RCC 7860 (cell line): ENCODE measurements at regions not wholly inside any gene's neighbourhood (a gene's known extent, or its start where the extent isn't known, plus 50 kb on each side); places are given as distances from the start of the nearest gene placed in this dataset.
"Not testable (repeated sequence)": the region's sequence is repeated elsewhere in the genome, so short reads cannot be mapped to it uniquely, and the experiment has no call there.

Experiments
- DNase-seq: peaks from one replicate; pipeline ENCODE4 v3.0.0-alpha.2; 2015; ENCODE audit warnings: low spot score
- FAIRE-seq: peaks from 2 replicates; lab custom pipeline; 2012; peaks lifted over from hg19 to GRCh38; lab: Jason Lieb, UNC

DNA sequence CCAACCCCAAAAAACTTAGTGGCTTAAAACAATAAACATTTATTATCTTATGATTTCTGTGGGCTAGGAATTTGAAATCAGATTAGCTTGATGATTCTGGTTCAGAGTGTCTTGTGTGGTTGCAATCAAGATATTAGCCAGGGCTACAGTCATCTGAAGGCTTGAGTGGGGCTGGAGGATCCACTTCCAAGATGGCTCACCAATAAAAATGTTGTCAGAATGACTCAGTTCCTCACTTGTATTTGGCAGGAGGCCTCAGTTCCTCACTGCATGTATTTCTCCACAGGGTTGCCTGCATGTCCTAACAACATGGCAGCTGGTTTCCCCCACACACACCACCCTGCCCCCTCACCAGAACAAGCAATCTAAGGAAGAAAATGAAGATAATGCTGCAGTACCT, 98.2 kb upstream of the NIPBL start:
- DNase-seq, result no peak
- FAIRE-seq, result no peak

DNA sequence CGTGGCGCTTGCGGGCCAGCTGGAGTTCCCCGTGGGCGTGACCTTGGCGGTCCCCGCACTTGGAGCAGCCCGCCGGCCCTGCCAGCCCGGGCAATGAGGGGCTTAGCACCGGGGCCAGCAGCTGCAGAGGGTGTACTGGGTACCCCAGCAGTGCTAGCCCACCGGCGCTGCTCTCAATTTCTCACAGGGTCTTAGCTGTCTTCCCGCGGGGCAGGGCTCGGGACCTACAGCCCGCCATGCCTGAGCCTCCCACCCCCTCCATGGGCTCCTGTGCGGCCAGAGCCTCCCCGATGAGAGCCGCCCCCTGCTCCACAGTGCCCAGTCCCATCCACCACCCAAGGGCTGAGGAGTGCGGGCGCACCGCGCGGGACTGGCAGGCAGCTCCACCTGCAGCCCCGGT, 94.0 kb upstream of the NIPBL start:
- not testable (repeated sequence) for DNase-seq, FAIRE-seq

DNA sequence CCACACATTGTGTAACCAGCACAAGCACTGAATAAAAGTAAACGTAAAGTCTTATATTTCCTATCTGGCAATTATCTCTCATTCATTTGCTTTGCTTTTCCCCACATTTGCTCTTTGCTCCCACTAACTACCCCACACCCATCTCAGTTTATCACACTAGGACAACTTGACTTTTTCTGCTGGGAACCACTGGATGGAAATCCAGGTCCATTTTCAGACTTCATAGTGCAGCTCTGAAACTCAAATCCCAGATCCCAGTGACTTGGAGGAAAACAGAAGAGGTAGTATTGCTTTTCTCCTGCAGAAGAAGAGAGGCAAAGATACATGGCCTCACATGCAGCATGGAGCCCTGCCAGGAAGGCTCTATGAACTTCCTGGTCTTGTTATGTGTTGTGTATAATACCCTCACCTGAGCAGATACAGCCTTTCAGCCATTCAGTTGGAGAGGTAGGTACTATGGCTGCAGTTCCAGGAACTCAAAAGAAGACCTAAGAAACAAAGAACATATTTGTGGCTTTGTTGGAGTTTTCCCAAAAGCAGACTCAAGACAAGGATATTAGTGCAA, 90.0 kb upstream of the NIPBL start:
- DNase-seq (no peak), FAIRE-seq (no peak)

DNA sequence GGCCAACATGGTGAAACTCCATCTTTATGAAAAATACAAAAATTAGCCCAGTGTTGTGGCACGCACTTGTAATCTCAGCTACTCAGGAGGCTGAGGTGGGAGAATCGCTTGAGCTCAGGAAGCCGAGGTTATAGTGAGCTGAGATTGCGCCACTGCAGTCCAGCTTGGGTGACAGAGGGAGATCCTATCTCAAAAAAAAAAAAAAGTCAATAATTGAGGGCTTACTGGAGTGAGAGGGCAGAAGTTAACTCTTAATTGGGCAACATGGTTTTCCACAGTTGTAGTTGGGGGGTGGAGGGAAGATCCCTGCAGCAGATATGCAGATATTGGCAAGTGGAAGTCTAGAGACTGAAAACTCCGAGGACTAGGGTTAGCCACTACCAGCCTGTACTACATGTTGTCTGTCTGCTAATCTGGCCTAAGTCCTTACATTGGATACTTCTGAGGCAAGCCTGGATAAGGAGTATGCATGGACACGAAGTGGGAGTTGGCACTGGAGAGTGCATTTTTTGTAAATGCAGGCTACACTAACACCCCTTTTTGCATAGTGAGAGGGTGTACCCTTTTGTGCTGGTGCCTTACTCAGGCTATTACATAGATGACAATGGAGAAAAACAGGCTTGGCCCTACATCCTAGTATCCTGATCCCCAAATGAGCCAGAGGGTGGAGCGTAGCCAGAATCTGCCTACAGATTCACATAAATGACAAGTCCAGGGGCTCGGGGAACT, 89.0 kb upstream of the NIPBL start:
- DNase-seq (no peak), FAIRE-seq (no peak)

GRCh38 chr5:36790847-36791246, 85.7 kb upstream of the NIPBL start:
- FAIRE-seq, result no peak
- no peak for DNase-seq

DNA sequence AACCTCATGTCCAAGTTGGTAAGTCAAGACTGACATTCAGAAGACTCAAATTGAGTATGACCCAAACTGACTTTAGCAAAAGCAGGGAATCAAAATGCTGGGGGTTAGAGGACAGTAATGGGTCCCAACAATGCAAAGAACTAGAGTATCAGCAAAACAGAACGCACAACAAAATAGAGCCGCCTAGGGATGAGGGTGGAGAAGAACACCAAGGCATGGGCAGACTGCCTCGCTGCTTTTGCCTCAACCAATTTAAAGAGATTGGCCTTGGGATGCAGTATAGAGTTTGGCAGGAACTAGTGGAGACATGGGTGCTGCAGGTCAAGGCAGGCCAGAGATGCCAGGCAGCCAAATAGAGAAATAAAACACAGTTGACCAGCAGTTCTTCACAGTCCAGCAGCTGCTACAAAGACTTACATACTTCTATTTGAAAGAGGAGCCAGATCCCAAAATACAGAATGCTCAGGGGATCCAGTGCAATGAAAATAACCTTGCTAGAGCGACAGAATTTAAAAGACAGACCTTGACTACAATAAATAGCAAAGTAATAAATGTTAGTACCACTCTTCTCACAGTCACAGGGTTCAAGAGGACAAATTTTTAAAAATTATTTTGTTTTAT, 83.9 kb upstream of the NIPBL start:
- DNase-seq (no peak), FAIRE-seq (no peak)

GRCh38 chr5:36795366-36795765, 81.2 kb upstream of the NIPBL start:
- DNase-seq (no peak), FAIRE-seq (no peak)

- DNase-seq (no peak), FAIRE-seq (no peak)
Observed at GRCh38 chr5:36796155-36796554, 80.4 kb upstream of the NIPBL start.

DNA sequence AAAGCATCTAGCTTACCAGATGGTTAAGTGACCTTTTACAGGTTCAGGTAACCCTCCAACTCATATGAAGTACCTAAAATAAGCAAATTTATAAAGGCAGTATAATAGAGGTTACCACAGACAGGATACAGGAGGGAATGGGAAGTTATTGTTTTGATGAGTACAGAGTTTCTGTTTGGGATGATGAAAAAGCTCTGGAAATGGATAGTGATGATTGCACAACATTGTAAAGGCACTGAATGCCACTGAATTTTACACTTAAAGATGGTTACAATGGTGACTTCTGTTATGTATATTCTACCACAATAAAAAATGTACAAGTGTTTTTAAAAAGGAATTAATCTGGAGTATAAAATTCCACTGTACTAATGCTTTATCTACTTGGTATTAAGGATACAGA, 75.0 kb upstream of the NIPBL start:
- no peak for DNase-seq
- no peak for FAIRE-seq

DNA sequence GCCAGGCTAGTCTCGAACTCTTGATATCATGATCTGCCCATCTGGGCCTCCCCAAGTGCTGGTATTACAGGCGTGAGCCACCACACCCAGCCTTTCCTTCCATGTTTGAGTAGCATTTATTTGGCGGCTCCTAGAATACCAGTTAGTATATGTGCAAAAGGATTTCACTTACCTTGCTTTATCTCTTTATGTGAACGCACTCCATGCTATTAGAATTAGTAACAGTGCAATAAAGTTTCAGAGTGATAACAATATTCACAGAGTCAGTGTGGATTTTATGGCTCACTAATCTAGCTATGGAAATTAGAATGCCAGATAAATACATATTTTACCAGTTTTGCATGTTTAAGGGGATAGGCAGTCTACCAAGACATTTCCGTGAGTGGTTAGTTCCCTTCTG, 74.4 kb upstream of the NIPBL start:
- FAIRE-seq, result no peak
- no peak for DNase-seq

DNA sequence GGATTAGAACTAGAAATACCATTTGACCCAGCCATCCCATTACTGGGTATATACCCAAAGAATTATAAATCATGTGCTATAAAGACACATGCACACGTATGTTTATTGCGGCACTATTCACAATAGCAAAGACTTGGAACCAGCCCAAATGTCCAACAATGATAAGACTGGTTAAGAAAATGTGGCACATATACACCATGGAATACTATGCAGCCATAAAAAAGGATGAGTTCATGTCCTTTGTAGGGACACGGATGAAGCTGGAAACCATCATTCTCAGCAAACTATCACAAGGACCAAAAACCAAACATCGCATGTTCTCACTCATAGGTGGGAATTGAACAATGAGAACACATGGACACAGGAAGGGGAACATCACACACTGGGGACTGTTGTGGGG, 63.3 kb upstream of the NIPBL start:
- not testable (repeated sequence) for FAIRE-seq, DNase-seq

GRCh38 chr5:36815871-36816270, 60.7 kb upstream of the NIPBL start:
- FAIRE-seq (no peak), DNase-seq (no peak)

GRCh38 chr5:36820900-36821299, 55.7 kb upstream of the NIPBL start:
- DNase-seq, result no peak
- no peak for FAIRE-seq

DNA sequence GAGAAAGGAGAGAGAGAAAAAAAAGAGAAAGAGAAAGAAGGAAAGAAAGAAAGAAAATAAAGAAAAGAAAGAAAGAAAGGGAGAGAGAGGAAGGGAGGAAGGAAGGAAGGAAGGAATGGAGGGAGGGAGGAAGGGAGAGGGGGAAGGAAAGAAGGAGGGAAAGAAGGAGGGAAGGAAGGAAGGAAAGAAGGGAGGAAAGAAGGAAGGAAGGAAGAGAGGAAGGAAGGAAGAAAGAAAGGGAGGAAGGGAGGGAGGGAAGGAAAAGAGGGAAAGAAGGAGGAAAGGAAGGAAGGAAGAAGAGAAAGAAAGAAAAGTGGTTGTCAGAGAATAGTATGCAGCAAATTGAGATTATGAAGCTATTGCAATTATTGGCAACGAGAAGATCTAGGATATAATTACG, 49.9 kb upstream of the NIPBL start:
- FAIRE-seq (no peak), DNase-seq (no peak)
